ENCODE measurements at regions not wholly inside any gene's neighbourhood (a gene's known extent, or its start where the extent isn't known, plus 50 kb on each side); places are given as distances from the start of the nearest gene placed in this dataset.

- DNase-seq (ENCODE audit: low read depth), result peak; percentile 16
- no peak for TF ChIP-seq CTCF (IDR thresholded peaks at IDR 0.05; ENCODE audit: insufficient read depth, low read depth, low read length)
Observed at GRCh38 chr2:144015036-144015435, 504.9 kb downstream of the ZEB2 start.

GRCh38 chr2:144014103-144014502 lies 505.8 kb downstream of the ZEB2 start:
- no peak overlapping the region for H3K4me3 ChIP-seq (ENCODE audit: low read depth, low read length)
- no peak for DNase-seq (ENCODE audit: low read depth)
- TF ChIP-seq CTCF (IDR thresholded peaks at IDR 0.05; ENCODE audit: insufficient read depth, low read depth, low read length), result no peak

More at GRCh38 chr2:144015036-144015435, 504.9 kb downstream of the ZEB2 start:
- H3K4me3 ChIP-seq (ENCODE audit: low read depth, low read length), result no peak overlapping the region

- TF ChIP-seq CTCF (IDR thresholded peaks at IDR 0.05; ENCODE audit: insufficient read depth, low read depth, low read length), result no peak
- DNase-seq (ENCODE audit: low read depth), result no peak
- no peak overlapping the region for H3K4me3 ChIP-seq (ENCODE audit: low read depth, low read length)
Observed at GRCh38 chr2:144012304-144012703, 507.6 kb downstream of the ZEB2 start.

- no peak for TF ChIP-seq CTCF (IDR thresholded peaks at IDR 0.05; ENCODE audit: insufficient read depth, low read depth, low read length)
- no peak for DNase-seq (ENCODE audit: low read depth)
- no peak overlapping the region for H3K4me3 ChIP-seq (ENCODE audit: low read depth, low read length)
Observed at GRCh38 chr2:144011553-144011952, 508.4 kb downstream of the ZEB2 start.

- TF ChIP-seq CTCF (IDR thresholded peaks at IDR 0.05; ENCODE audit: insufficient read depth, low read depth, low read length), result no peak
- DNase-seq (ENCODE audit: low read depth), result no peak
- no peak overlapping the region for H3K4me3 ChIP-seq (ENCODE audit: low read depth, low read length)
Observed at GRCh38 chr2:144011098-144011497, 508.8 kb downstream of the ZEB2 start.

- no peak for TF ChIP-seq CTCF (IDR thresholded peaks at IDR 0.05; ENCODE audit: insufficient read depth, low read depth, low read length)
- H3K4me3 ChIP-seq (ENCODE audit: low read depth, low read length), result no peak overlapping the region
- no peak for DNase-seq (ENCODE audit: low read depth)
Observed at GRCh38 chr2:144010096-144010836, 509.7 kb downstream of the ZEB2 start.

GRCh38 chr2:144006139-144006538 lies 513.8 kb downstream of the ZEB2 start:
- no peak for DNase-seq (ENCODE audit: low read depth)

More at GRCh38 chr2:144006139-144006538, 513.8 kb downstream of the ZEB2 start:
- no peak overlapping the region for H3K4me3 ChIP-seq (ENCODE audit: low read depth, low read length)
- no peak for TF ChIP-seq CTCF (IDR thresholded peaks at IDR 0.05; ENCODE audit: insufficient read depth, low read depth, low read length)

Measured in fibroblast of villous mesenchyme (primary cell).